HG03565 (cell line): ENCODE measurements at regions not wholly inside any gene's neighbourhood (a gene's known extent, or its start where the extent isn't known, plus 50 kb on each side); places are given as distances from the start of the nearest gene placed in this dataset.
"Not testable (repeated sequence)": the region's sequence is repeated elsewhere in the genome, so short reads cannot be mapped to it uniquely, and the experiment has no call there.

Experiments
- ATAC-seq: cut with Tn5 transposase; IDR thresholded peaks from one replicate; pipeline ENCODE4 v1.9.1; 2021; ENCODE audit warnings: mild to moderate bottlenecking, moderate library complexity; ENCODE audit not compliant: unreplicated experiment

DNA sequence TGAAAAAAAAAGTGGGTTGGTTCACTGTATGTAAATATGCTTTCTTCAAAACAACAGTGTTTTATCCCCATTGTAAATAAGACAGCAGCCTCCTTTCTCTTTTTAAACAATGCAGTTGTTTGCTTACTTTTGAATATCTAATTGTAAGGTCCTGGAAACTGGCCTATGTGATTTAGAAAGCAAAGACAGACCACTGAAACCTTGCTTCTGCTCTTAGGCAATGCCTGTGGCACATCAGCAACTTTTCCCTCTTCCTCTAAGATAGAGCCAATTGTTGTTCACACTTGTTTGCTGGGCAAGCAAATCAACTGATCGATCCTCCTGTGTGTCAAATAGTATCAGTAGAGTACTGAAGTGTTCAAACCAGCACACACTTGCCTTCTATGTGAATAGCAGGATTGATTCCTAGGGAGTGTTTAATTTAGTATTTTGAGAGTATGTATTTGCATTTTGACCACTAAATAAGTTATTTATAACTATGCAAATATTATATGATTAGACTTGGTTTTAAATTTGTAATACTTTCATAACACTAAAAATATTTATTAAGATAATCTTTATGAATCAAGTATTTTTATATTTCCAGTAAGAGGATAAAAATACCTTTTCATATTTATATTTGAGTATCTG lies 55.4 kb upstream of the GRPR start:
- no peak for ATAC-seq

GRCh38 chrX:16063921-16064320 lies 59.4 kb upstream of the GRPR start:
- ATAC-seq, result no peak

GRCh38 chrX:16063141-16063540 lies 60.2 kb upstream of the GRPR start:
- ATAC-seq, result no peak

DNA sequence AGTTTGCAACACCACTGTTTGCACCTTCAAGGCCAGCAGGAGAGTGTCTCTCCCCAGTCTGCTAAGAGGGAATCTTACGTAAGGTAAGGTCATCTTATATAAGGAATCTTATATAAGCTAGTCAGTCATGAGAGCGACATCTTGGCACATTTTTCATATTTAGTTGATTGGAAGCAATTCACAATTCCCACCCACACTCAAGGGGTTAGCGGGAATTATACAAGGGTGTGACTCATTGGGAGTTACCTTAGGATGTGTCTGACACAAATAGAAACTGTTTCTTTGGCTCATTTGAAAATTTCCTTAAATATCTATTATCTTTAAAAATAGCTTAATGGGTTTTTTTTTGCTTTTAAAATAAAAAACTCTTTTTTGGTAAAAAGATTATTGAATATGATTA lies 62.1 kb upstream of the GRPR start:
- ATAC-seq, result no peak

GRCh38 chrX:16060252-16060651 lies 63.1 kb upstream of the GRPR start:
- no peak for ATAC-seq

GRCh38 chrX:16049126-16049525 lies 74.2 kb upstream of the GRPR start:
- ATAC-seq, result not testable (repeated sequence)

DNA sequence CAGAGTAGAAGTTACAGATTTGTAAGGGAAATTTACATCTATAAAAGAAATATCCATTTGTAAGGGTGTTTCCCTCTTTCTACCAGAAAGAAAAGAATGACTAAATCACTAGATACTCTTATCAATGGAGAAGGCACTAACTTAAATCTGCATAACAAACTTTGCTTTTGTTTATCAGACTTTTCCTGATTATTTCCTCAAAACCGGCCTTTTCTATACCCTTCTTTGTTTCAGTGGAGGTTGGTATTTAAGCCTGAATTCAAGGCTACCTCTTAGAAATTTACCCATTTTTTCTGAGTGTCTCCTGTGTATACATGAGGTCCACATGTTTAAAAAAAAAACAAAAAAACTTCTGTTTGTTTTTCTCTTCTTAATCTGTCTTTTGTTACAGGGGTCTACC lies 80.4 kb upstream of the GRPR start:
- no peak for ATAC-seq

GRCh38 chrX:16039834-16040233 lies 83.5 kb upstream of the GRPR start:
- peak; percentile 28 for ATAC-seq

DNA sequence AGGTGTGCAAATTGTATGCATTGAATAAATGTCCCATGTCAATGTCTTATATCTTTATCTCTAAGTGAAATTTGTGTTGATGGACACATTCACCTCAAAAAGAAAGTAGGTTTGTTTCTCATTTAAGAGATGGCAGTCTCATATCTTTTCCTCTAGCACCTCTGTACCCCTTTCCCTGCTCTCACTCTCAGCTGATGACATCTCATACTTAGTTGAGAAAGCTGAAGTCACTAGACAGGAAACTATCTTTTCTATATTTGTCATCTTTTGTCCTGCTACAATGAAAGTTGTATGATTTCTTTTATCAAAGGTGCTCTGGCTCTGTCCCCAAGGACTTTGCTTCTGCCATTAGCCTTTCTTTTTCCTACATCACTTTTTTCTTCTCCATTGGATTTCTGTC lies 84.0 kb upstream of the GRPR start:
- peak; percentile 41 for ATAC-seq

GRCh38 chrX:16033331-16033730 lies 90.0 kb upstream of the GRPR start:
- no peak for ATAC-seq

DNA sequence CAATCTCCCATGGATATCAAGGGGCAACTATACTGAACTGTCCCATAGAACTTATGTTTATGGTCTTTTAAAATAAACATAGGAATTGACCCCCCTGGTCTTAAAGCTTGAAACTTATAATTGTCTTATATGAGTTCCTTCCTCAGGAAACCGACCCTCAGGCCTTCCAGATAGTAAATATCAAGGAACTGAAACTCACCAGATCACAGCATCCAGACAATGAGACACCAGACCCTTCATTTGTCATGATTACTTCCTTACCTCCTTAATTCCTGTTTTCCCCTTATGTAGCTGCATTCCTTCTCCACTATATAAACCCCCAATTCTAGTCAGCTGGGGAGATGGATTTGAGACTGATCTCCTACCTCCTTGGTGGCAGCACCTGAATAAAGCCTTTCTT lies 94.8 kb upstream of the GRPR start:
- no peak for ATAC-seq

- peak; percentile 98 for ATAC-seq
Measured at GRCh38 chrX:16023790-16024734, 99.3 kb upstream of the GRPR start.

- no peak for ATAC-seq
Measured at GRCh38 chrX:16022580-16023200, 100.7 kb upstream of the GRPR start.

- ATAC-seq, result no peak
Measured at GRCh38 chrX:16018291-16018690, 105.1 kb upstream of the GRPR start.

DNA sequence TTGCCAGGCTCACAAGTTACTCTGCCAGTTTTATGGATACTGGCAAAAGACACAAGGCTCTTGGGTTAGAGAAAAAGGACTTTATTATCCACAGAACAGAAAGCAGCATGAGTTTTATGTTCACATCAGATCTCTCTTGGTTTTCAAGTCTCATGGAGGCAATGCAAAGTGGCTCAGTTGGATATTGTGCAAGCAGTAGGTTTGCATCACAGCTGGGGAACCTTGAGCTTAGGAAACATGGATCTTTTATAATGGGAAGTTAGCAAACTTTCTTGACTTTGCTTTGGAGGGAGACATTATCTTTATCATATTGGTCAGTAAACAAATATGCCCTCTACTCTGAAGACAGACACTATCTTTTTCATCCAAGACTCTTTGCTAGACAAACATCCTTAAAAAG lies 109.2 kb upstream of the GRPR start:
- no peak for ATAC-seq

- ATAC-seq, result no peak
Measured at GRCh38 chrX:16012250-16012649, 111.1 kb upstream of the GRPR start.

DNA sequence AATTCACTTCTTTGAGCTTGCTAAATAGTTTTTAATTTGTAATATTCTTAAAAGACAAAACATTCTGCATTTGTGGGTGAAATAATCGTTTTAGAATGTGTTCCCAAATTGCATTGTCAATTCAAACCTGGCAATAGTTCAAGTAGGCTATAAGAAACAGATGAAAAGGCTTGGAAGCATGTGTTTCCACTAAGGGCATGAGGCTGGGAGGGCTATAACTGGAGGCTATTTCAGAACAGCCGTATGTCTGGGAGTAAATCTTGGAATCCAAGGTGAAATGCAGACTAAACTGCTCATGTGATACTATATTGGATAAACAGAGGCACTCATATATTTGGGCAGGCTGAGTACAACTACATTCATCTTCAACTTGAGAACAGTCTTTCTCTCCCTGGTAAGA lies 117.4 kb upstream of the GRPR start:
- no peak for ATAC-seq

DNA sequence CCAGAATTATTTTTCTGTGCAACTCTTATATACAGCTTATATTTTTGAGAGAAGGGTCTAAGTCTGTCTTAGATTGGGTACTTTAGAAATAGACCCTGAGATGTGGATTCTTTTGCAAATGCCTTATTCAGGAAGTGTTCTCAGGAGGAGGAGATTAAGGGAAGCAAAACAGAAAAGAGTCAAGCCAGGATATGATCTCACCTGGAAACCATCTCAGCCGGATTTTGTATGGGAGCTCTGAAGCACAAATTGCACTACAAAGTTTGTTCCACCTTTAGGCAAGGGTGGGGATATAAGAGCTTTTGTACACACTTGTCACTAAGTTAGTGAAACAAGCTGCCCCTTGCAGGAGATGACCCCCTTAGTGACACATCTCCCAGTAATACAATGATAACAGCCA lies 121.2 kb upstream of the GRPR start:
- ATAC-seq, result no peak

DNA sequence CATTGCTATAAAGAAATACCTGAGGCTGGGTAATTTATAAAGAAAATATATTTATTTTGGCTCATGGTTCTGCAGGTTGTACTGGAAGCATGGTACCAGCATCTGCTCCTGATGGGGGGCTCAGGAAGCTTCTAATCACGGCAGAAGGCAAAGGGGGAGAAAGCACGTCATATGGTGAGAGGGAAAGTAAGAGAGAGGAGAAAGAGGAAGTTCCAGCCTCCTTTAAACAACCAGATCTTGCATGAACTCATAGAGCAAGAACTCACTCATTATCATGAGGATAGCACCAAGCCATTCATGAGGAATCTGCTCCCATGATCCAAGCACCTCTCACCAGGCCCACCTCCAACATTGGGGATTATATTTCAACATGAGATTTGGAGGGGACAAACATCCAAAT lies 125.0 kb upstream of the GRPR start:
- ATAC-seq, result no peak

GRCh38 chrX:15989716-15990115 lies 133.6 kb upstream of the GRPR start:
- no peak for ATAC-seq

GRCh38 chrX:15988661-15989603 lies 134.3 kb upstream of the AP1S2 start:
- no peak for ATAC-seq
